Mesothelial cell of epicardium (in vitro differentiated cells): ENCODE measurements at regions not wholly inside any gene's neighbourhood (a gene's known extent, or its start where the extent isn't known, plus 50 kb on each side); places are given as distances from the start of the nearest gene placed in this dataset.

Source experiments
- DNase-seq, 2 experiments: peaks; one replicate each; pipeline ENCODE4 v3.0.0; 2021; ENCODE audit warnings: low spot score in 2 of 2; ENCODE audit not compliant: unreplicated experiment in 2 of 2
- H3K27ac Mint-ChIP-seq: 2 replicates; pipeline ENCODE4 v1.8.0; 2021; ENCODE audit warnings: mixed read lengths
- H3K27me3 Mint-ChIP-seq: 2 replicates; pipeline ENCODE4 v1.8.0; 2021; ENCODE audit warnings: low read depth, mixed read lengths
- H3K36me3 Mint-ChIP-seq: 2 replicates; pipeline ENCODE4 v1.8.0; 2021; ENCODE audit warnings: mixed read lengths
- H3K4me1 Mint-ChIP-seq: 2 replicates; pipeline ENCODE4 v1.8.0; 2021; ENCODE audit warnings: mixed read lengths
- H3K4me3 Mint-ChIP-seq: 2 replicates; pipeline ENCODE4 v1.8.0; 2021; ENCODE audit warnings: mild to moderate bottlenecking, moderate library complexity, mixed read lengths
- H3K9me3 Mint-ChIP-seq: 2 replicates; pipeline ENCODE4 v1.8.0; 2021; ENCODE audit warnings: mixed read lengths
- TF ChIP-seq, protein P1 (sequence below): fragments of 200-600 bp; sonication (generic); IDR thresholded peaks from one replicate; pipeline ENCODE4 v1.5.0; 2021; ENCODE audit warnings: antibody characterized with exemption; ENCODE audit not compliant: unreplicated experiment

DNA sequence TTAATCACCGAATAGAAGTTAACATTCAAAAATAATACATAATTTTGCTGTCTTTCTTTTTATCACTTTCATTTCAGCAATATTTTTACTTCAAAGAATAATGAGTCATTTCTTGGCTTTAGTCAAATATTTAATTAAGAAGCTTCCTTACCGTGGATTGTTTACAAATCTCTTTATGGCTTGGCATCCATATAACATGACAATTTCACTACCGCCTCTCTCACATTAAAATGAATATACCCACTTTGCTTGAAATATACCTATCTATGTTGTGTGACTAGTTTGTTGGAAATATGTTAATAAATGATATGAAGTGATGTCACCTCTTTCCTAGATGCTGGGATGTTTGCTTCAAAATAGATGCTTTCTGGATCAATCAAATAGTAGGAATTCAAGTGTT, 1203.9 kb downstream of the AMY1C start:
- Mint-ChIP-seq H3K36me3 (no peaks in the 10 kb centered on the region), H3K9me3 (peaks cover 1% of the 10 kb centered on the region), H3K27ac (no peak overlapping the region), H3K27me3 (no peaks in the 10 kb centered on the region), H3K4me1 (no peaks in the 10 kb centered on the region), H3K4me3 (no peak overlapping the region)
- DNase-seq: no peak
- TF ChIP-seq, protein P1, sequence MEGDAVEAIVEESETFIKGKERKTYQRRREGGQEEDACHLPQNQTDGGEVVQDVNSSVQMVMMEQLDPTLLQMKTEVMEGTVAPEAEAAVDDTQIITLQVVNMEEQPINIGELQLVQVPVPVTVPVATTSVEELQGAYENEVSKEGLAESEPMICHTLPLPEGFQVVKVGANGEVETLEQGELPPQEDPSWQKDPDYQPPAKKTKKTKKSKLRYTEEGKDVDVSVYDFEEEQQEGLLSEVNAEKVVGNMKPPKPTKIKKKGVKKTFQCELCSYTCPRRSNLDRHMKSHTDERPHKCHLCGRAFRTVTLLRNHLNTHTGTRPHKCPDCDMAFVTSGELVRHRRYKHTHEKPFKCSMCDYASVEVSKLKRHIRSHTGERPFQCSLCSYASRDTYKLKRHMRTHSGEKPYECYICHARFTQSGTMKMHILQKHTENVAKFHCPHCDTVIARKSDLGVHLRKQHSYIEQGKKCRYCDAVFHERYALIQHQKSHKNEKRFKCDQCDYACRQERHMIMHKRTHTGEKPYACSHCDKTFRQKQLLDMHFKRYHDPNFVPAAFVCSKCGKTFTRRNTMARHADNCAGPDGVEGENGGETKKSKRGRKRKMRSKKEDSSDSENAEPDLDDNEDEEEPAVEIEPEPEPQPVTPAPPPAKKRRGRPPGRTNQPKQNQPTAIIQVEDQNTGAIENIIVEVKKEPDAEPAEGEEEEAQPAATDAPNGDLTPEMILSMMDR: no peak

DNA sequence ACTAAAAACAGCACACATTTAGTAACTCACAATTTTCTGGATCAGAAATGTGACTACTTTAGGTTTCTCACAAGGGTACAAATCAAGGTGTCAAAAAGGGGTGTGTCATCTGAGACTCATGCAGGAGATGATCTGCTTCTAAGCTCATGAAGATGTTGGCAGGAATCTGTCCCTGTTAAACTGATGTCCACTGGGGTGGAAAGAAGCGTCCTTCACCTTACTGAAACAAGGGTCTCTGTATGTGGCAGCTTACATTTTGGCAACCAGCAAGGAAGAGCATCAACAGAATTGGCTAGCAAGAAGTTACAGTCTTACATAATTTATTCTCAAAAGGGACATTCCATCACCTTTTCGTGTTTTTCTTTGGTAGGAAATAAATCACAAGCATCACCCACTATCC, 1223.8 kb downstream of the AMY1C start:
- DNase-seq: no peak
- H3K4me1 Mint-ChIP-seq: no peaks in the 10 kb centered on the region
- H3K9me3 Mint-ChIP-seq: no peaks in the 10 kb centered on the region
- H3K27me3 Mint-ChIP-seq: no peaks in the 10 kb centered on the region
- no peak overlapping the region for H3K27ac Mint-ChIP-seq
- no peaks in the 10 kb centered on the region for H3K36me3 Mint-ChIP-seq
- TF ChIP-seq, protein P1: no peak
- H3K4me3 Mint-ChIP-seq: no peak overlapping the region

DNA sequence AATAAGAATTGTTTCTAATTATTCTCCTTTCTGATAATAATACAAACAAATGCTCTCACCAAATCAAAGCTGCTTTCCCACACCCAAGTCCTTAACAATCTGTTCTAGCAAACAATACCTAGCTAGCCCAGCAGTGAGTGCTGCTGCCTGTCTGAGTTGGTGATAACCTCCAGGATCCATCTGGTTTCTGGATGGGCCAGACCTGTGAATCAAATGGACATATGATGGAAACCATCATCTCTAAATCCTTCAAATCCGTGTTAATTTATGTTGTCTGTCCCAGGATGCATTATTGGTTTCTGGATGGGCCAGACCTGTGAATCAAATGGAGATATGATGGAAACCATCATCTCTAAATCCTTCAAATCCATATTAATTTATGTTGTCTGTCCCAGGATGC, 1230.0 kb downstream of the AMY1C start:
- Mint-ChIP-seq H3K4me3 (no peak overlapping the region), H3K27ac (no peak overlapping the region), H3K9me3 (peaks cover 3% of the 10 kb centered on the region), H3K4me1 (no peaks in the 10 kb centered on the region), H3K36me3 (no peaks in the 10 kb centered on the region), H3K27me3 (no peaks in the 10 kb centered on the region)
- no peak for DNase-seq
- TF ChIP-seq, protein P1: no peak

DNA sequence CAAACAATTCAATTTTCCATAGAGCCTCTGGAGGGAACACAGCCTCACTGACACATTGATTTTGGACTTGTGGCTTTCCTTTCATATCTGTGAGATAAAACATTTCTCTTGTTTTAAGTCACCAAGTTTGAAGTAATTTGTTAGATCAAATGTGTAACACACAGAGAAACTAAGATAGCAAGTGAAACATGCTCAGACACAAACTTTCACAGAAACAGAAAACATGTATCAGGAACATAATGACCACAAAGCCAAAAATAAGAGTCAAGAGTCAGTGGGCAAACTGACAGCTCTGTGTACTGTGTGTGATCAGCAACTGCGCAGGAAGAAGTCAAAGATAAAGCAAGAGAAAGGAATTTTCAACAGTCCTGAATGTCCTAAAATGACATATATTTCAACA, 1237.5 kb downstream of the AMY1C start:
- no peak for DNase-seq
- no peak overlapping the region for H3K27ac Mint-ChIP-seq
- H3K27me3 Mint-ChIP-seq: peaks cover 2% of the 10 kb centered on the region

DNA sequence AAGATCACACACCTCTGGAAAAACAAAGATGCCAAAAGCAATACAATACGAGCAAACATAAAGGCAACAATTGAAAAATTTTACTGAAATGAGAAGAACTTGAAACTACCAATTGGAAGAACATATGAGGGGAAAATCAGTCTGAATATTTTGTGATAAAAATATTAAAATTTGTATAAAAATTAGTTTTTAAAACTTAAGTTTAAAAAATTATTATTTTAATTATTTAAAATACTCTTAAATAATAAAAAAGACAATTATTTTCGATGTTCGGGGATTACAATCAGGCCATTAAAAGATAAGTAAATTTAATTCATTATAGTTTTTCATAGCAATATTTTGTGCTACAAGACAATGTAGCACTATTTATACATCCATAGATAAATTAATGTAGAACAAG, 1239.3 kb downstream of the AMY1C start:
- H3K27me3 Mint-ChIP-seq: peaks cover 2% of the 10 kb centered on the region
- H3K27ac Mint-ChIP-seq: no peak overlapping the region
- TF ChIP-seq, protein P1: no peak
- H3K36me3 Mint-ChIP-seq: no peaks in the 10 kb centered on the region
- H3K4me1 Mint-ChIP-seq: no peaks in the 10 kb centered on the region
- peaks cover 6% of the 10 kb centered on the region for H3K9me3 Mint-ChIP-seq
- no peak for DNase-seq
- no peak overlapping the region for H3K4me3 Mint-ChIP-seq

More for the DNA sequence above, 1237.5 kb downstream of the AMY1C start:
- no peak overlapping the region for H3K4me3 Mint-ChIP-seq
- no peaks in the 10 kb centered on the region for H3K4me1 Mint-ChIP-seq
- peaks cover 6% of the 10 kb centered on the region for H3K9me3 Mint-ChIP-seq
- TF ChIP-seq, protein P1: no peak
- H3K36me3 Mint-ChIP-seq: no peaks in the 10 kb centered on the region

DNA sequence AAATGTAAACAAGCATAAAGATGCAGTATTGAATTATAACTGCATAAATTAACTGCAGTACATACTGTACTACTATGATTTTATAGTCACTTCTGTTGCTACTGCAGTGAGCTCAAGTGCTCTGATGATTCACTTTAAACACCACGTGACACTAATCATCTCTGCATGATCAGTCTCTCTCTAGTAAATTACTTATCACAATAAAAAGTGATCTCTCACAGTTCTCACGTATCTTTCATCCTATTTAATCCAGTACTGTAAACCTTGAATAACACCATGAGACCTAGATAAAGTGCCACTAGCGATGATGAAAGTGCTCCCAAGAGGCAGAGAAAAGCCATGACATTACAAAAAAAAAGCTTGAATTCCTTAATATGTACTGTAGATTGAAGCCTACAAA, 1242.0 kb downstream of the AMY1C start:
- no peak overlapping the region for H3K4me3 Mint-ChIP-seq
- H3K4me1 Mint-ChIP-seq: no peaks in the 10 kb centered on the region
- no peak overlapping the region for H3K27ac Mint-ChIP-seq
- H3K27me3 Mint-ChIP-seq: peaks cover 2% of the 10 kb centered on the region
- H3K36me3 Mint-ChIP-seq: no peaks in the 10 kb centered on the region
- H3K9me3 Mint-ChIP-seq: no peaks in the 10 kb centered on the region
- DNase-seq: no peak
- TF ChIP-seq, protein P1: no peak
